ENCODE measurements at regions not wholly inside any gene's neighbourhood (a gene's known extent, or its start where the extent isn't known, plus 50 kb on each side); places are given as distances from the start of the nearest gene placed in this dataset.

DNA sequence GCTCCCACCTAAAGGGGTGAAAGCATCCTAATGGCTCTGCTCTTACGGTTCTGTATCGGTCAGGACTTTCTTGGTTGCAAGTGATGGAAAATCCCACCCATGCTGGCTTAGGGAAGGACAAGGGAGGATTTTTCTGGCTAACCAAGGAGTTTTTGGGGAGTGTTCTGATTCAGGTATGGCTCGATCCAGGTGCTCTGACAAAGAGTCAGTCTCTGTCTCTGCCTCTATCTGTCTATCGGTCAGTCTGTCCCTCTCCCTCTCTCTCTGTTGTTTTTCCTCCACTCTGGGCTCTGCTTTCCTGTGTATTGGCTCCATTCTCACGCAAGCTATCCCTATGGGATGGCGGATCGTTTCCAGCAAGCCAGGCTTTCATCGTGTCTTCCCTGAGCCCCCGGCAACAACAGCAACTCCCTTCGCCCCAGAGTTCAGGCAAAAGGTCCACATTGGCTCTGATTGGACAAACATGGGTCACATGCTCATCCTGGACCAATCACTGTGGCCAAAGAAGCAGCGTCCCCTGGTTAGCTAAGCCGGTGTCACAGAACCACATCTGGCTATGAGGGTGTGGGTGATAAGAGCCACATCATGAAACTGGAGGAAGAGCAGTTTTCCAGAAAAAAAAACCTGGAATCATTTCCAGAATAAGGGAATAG, 160.3 kb downstream of the BMP7 start:
- TF ChIP-seq, protein P1, sequence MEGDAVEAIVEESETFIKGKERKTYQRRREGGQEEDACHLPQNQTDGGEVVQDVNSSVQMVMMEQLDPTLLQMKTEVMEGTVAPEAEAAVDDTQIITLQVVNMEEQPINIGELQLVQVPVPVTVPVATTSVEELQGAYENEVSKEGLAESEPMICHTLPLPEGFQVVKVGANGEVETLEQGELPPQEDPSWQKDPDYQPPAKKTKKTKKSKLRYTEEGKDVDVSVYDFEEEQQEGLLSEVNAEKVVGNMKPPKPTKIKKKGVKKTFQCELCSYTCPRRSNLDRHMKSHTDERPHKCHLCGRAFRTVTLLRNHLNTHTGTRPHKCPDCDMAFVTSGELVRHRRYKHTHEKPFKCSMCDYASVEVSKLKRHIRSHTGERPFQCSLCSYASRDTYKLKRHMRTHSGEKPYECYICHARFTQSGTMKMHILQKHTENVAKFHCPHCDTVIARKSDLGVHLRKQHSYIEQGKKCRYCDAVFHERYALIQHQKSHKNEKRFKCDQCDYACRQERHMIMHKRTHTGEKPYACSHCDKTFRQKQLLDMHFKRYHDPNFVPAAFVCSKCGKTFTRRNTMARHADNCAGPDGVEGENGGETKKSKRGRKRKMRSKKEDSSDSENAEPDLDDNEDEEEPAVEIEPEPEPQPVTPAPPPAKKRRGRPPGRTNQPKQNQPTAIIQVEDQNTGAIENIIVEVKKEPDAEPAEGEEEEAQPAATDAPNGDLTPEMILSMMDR (conservative IDR thresholded peaks at IDR 0.05; ENCODE audit: low read depth, low read length), result no peak
- no peak for TF ChIP-seq EZH2phosphoT487 (IDR thresholded peaks at IDR 0.05; ENCODE audit: borderline replicate concordance, low read length)
- TF ChIP-seq EZH2 (IDR thresholded peaks at IDR 0.05; ENCODE audit: low read length, unreplicated experiment), result no peak

Data from PC-3 (cell line).